Daoy (cell line): ENCODE measurements at regions not wholly inside any gene's neighbourhood (a gene's known extent, or its start where the extent isn't known, plus 50 kb on each side); places are given as distances from the start of the nearest gene placed in this dataset.
"Not testable (repeated sequence)": the region's sequence is repeated elsewhere in the genome, so short reads cannot be mapped to it uniquely, and the experiment has no call there.

Source experiments
- DNase-seq: peaks from one replicate; pipeline ENCODE4 v3.0.0-alpha.2; 2015; ENCODE audit warnings: low read depth

DNA sequence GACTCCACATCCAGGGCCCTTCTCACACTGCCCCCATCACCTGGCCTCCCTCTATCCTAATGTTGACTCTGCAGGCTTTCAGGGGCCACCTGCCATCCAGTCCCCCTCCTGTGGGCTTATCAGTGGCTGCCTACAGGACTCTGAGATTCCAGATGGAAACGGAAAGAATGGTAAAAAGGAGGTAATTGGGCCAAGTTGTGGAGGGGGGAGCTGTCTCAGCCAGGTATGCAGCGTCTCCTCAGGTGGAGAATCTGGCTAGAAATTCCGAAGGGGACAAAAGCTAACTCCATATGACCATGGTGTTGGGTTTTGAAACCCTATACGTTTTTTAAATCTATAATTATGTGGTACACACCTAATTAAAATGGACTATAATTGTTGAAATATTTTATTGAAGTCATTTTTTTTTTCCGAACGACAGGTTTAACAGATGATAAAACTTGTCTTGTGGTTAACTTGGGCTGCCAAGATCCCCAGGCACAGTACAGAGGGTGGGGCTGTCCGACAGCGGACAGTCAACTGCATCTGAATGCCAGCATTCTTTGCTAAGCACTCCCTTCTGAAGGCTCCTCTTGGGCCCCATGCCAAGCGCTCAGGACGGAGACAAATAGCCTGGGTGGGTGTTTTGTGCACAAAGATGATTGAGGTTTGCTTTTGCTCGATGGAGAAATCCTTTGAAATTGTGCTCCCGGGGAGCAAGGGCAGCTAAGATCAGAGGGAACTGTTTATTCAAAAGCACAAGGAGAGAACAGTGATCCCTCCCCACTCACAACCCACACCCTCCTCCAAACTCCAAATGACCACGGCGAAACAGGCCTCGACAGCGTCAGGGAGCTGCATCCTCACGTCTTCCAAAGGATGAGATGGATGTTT is 365.6 kb downstream of the BCL11B start:
- DNase-seq: peak; percentile 91

DNA sequence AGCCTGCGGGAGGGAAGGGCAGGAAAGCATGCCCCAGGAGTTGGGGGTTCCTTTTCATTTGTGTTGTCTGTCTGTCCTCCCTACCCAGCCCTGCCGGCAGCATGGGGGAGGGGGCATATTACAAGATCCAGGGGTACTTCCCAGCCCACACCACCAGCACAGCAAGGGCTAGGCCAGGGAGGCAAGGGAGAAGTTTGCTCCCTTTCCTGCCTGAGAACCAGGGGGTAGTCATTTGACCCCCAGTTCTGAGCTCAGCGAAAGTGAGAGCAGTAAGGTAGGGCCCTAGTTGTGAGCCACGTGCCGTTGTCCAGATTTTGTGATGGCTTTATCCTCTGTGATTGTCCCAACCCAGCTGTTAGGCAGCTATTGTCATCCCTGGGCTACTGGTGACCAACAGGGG is 364.7 kb downstream of the BCL11B start:
- no peak for DNase-seq

DNA sequence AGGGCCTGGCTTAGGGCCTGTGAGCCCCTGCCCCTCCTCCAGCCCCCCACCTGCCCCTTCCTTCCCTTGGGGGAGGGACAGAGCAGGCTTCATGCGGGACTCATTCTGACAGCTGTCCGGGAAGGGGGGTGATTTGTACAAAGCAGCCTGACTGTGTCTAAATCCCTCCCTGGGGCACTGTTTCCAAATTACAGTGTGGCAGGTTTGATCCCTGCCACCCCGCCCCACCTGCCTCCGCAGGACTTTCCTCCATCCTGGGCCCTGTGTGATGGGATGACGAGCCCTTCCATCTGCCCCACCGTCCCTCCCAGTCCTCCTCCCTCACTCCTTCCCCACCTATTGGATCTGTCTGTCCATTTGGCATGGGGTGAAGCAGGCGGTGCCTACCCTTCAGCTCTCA is 363.9 kb downstream of the BCL11B start:
- no peak for DNase-seq

DNA sequence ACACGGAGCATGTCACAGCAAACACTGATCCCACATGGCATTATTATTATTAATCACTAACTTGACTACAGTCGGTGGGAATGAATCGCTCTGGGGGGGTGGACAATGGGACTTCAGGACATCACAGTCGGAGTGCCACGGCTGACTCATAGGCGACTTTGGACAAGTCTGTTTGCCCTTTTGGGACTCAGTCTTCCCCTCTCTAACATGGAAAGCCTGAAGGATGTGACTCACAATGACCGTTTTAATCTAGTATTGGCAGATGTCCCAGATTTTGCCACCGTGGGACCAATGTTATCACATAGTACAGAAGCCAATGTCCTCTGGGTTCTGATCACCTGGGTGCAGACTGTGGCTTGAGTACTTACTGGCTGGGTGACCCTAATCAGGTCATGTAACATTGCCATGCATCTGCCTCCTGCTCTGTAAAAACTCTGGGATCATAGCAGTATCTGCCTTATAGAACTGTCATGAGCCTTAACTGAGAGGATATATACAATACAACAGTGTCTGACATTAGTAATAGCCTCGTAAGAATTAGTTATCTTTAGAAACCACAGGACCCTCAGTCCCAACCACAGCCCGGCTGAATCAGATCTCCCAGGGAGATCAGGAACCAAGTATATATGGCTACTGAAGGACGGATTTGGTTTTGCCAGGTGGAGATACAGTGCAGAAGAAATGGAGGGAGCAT is 362.6 kb downstream of the BCL11B start:
- peak; percentile 95 for DNase-seq

DNA sequence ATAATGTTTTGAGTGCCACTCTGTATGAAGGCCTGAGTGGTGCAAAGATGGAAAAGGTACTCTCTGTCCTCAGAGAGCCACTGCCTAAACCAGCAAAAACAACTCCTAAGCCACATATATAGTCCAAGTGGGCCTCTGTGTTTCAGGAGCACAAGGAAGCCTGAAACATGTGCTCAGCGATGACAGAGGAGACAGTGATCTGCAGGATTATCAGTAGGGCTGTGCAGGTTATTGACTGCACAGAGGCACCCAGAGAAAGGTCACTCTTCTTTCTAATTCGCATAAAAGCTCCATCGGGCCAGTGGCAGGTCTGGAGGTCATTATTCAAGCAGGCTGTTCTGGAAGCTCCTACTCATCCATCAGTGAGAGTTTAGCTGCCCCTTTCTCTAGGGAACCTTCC is 361.9 kb downstream of the BCL11B start:
- DNase-seq: peak; percentile 25

DNA sequence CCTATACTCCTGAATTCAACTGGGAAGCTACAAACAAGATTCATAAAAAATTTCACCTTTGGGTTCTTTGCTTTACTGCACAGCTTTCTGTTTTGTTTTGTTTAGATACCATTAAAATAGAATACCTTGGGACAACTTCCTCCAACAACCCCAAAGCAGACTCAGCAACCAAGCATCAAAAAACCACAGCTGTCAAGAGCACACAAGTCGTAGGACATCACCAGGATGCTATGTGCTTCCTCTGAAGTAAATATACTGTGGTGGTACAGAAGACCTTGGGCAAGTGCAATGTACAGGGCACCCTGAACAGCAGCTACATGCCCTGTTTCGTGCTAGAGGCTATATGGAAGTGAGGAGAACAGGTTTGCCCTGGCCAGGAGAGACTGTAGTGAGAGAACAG is 359.3 kb downstream of the BCL11B start:
- no peak for DNase-seq

DNA sequence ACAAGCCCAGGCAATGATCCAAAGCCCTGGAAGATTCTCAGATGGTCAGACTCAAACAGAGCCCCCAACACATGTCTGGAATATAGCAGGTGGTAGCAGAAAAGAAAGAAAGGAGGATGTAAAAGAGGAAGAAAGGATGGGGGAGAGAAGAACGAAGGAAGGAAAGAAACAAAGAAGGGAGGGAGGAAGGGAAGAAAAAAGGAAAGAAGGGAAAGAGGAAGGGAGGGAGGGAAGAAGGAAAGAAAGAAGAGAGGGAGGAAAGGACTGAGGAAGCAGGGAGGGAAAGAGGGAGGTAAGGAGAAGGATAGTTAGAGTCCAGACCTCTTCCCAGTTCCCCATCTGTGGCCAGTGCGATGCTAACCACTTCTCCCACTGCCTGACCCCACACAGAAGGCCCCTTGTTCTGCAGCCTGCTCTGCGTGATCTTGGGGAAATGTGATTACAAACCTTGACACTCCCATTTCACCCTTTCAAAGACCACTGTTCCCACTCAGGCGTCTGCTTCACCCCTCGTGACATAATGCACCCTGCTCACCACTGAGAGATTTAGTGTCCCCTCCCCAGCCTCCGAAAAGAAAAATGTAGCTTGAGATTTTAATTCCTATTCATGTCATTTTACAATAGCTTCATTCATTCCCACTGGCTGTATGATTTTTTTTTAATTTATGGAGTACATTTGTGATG is 357.9 kb downstream of the BCL11B start:
- DNase-seq: no peak

DNA sequence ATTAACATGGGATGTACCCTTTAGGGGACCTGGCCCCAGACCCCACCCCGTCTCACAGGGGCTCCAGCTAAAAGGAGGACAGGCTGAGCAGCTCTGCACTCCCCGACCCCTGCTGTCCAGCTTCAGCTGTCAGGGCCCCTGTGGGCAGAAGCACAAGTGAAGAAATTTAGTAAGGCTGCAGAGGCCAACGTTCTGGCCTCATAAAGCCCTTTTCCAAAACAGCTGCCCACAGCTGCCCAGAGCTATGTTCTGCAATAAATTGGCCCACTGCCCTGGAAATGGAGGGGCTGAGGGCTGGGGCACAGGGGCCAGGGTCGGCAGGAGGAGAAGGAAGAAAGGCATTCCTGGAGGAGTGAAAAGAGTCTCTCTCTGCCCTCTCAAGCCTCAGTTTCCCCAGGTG is 357.1 kb downstream of the BCL11B start:
- DNase-seq: no peak

DNA sequence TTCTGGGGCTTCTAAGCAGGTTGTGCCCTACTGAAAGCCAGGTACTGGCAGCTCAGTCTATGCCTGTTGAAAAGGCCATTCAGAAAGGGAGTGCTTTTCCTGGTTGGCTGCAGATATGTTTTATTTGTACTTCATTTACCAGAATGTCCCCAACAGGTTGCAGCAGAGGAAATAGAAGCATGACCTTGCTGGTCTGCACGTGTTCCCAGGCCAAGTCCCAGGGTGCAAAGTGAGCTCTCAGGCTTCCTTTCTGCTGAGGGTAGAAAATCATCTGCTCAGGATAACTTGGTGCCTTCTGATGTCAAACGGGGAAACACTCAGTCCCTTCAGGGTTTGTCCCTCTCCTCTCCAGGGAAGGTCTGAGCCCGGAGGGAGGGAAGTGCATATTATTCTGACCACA is 356.4 kb downstream of the BCL11B start:
- DNase-seq: no peak

DNA sequence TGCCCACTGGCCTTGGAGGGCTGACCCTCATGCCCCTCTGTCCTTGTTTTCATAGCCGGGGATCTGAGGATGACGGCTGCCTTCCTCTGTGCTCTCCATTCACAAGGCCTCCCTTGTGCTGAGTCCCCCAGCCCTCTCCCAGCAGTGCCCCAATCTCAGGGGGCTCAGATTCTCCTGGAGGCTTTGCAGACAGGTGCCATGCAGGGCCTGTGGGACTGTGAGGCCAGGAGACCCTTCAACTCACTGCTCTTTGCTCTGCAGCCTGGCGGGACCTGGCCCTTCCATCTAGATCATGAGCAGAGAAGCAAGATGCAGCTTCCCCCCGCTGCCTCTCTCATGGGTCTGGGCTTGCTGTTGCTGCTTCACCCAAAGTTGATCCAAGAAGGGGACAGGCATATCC is 356.0 kb downstream of the BCL11B start:
- no peak for DNase-seq

DNA sequence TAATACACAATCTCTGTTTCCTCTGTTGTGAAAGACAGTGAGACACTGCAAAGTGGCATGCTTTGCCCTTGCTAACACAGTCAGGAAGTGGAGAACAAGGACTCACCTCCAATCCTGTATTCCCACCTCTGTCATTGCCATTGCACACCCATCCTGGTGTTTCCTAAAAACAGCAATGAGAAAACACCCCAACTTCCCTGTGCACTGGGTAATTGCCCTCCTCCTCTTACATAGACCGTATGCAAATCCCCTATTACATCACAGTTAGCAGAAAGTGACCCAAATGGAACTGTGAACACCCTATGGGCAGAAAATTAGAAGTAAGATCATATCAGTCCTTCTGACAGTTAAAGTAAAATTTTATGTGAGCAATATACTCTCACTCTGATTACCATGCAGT is 355.5 kb downstream of the BCL11B start:
- DNase-seq: no peak

DNA sequence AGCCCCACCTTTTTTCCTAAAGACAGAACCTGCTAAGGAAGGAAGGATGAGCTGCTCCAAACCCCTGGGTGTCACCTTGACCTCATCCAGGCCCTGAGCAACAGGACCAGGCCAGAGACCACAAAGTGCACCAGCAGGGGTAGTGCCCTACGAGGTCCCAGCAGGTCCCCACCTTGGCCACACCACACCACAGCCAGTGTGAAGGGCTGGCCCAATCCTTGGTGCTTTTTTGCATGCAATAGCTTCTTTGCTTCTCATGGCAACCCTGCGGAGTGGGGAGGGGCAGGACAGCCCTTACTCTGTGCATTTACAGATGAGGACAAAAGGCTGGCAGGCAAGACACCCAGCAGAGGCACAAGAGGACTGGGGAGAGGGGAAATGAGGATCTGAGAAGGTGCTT is 352.6 kb downstream of the BCL11B start:
- no peak for DNase-seq

DNA sequence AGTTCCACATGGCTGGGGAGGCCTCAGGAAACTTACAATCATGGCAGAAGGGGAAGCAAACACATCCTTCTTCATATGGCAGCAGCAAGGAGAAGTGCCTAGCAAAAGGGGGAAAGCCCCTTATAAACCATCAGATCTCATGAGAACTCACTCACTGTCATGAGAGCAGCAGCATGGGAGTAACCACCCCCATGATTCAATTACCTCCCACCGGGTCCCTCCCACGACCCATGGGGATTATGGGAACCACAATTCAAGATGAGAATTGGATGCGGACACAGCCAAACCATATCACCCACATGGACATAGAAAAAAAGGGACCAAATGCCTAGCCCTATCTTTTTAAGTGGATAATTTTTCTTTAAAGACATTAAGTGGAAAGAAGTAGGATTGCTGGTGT is 350.7 kb downstream of the BCL11B start:
- DNase-seq: not testable (repeated sequence)

DNA sequence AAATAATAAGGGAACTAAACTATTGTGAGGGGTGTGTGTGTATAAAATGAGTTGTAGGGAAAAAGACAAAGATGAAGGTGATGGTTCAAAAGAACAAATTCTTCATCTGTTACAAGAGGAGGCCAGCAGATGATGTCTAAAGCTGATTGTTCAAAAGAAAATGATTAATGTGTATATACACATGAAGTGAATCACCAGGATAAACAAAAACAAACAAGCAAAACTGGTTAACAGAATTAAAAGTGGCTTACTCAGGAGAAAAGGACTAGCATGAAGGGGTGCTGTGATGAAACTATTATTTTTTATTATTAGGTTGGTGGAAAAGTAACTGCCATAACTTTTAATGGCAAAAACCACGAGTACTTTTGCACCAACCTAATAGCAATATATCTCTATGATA is 348.4 kb downstream of the BCL11B start:
- DNase-seq: no peak

DNA sequence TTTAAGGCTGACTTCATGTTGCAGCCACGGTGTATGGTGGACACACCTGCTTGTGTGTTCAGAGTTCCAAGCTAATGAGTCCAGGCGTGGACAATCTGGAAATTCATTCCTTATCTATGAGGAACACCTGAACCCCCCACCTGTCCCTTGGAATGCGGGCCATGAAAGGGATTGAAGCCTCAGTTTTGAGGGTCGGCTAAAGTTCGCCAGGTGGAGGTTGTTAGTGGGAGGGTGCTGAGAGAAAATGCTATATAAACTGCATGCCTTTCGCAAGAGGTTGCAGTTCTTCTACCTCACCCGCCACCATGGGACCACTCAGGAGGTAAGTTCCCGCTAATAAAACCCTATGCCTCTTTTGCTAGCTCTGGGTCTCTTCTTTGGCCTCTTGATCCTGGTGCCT is 348.0 kb downstream of the BCL11B start:
- no peak for DNase-seq

DNA sequence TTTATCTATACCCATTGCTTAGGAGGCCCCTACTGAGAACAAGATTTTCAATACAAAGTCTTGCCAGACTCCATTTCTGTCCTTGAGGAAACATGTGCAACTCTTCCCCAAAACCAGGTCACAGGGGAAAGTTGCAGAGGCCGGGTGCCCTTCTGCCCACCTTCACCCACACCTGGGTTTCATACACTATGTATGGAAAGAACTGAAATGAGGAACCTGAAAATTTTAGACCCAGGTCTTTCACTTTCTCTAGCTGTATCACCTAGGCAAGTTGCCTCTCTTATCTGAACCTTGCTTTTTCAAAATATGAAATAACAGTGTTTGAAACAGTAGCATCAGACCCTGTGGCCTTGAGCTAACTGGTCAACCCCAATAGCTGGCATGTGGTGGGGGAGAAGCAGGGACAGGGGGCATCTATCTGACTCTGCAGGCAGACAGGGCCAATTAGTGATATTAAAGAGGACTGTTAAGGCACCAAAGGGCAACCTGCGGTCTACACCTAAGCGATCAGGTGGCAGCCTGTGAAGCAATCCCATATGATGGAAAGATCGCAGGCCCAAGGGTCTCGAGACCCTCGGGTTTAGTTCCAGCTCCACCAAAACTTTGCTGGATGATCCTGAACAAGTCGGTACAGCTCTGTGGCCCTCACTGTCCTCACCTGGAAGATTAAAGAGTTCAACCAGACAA is 346.5 kb downstream of the BCL11B start:
- DNase-seq: no peak

DNA sequence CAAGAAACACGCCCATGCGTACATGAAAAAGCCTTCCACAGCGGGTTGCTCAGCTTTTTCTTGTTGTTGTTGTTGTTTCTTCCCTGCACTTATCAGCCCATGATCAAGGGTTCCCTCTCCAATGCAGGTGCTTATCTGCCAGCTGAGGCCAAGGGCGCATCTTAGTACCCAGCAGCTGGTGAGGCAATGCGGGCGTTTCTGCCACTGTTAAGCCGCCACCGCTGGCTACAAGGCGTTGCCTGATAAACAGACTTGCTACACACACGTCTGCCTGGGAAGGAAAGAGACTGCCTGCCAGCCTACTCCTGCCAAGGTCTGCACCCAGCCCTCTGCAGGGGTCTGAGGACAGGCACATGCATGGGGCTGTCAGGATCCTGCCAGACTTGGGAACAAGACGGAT is 345.9 kb downstream of the BCL11B start:
- no peak for DNase-seq

DNA sequence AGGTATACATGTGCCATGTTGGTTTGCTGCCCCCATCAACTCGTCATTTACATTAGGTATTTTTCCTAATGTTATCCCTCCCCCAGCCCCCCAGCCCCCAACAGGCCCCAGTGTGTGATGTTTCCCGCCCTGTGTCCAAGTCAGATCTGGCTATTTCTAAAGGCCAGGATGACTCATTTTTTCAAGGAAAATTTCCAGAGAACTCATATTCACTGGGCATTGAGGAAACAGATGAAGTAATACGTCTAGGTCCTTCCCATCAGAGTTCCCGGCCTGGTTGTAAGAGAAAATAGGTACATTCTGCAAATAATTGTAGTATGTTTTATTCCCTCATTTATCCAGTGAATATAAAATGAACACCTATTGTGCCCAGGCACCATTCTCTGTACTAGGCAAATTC is 345.2 kb downstream of the BCL11B start:
- DNase-seq: no peak

DNA sequence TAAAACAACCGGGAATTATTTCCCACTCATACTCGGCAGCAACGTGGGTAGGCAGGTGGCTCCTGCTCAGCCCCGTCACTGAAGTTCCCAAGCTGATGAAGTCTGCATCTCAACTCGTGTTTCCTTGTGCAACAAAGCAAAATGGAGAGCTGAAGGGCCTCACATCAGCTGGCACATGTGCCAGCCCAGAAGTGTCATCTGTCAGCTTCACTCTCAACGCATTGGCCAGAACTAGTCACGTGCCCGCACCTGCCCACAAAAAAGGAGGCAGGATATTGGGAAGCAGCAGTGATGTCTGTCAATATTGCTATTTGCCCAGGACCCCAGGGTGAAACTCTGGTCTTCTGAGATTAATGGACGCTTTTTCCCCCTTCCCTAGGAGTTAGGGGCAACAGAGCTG is 344.0 kb downstream of the BCL11B start:
- DNase-seq: no peak

DNA sequence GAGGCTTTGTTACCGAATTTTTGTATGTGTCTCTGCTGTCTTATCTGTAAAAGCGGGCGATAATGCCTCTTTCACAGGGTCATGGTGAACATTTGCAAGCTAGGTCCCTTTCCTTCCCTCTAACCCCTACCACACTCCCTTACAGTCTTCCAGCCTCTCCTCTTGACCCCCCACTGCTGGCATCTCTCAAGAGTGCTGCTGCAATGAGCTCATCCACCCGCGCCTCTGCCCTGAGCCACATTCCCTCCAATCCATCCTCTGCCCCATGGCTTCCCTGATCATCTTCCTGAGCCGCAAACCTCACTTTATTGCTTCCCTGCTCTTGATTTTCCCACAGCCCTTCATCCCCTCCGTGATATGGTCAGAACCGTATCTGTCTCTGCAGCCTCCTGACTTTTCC is 343.6 kb downstream of the BCL11B start:
- DNase-seq: no peak

DNA sequence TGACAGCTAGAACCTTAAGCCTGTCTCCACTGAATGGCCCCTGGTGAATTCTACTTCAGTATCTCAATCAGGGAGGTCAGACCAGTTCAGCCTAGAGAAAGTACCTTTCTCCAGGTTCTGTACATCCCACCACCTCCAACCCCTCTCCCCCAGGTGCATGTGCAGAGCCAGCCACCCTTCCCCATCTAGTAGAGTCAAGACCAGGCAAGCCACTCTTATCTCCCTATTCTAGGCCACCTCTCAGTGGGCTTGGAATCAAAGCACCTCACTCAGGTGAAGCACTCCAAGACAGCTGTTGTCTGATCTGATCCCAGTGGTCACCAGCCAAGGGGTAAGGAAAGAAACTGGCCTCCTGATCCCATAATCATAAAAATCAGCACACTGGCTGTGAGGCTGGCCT is 340.9 kb downstream of the BCL11B start:
- no peak for DNase-seq

DNA sequence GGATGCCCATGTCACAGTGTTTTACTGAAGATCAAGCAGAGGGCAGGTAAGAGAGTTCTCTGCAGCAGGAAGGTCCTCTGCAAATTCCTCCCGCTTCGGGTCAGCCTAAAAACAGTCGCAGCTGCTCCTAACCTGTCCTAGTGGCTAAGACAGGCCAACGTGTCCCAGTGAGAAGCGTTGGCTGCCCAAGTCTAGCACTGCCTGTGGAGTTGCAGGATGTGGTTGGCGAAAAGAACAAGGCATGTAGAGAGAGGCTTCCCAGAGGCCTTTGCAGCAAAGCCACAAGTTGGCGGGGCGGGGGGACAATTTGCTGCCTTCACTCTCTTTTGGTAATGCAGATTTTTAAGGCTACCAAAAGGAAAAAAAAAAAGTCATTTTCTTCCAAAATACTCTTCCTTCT is 340.1 kb downstream of the BCL11B start:
- no peak for DNase-seq
